HUES48 (cell line): ENCODE measurements at regions not wholly inside any gene's neighbourhood (a gene's known extent, or its start where the extent isn't known, plus 50 kb on each side); places are given as distances from the start of the nearest gene placed in this dataset.
"Not testable (repeated sequence)": the region's sequence is repeated elsewhere in the genome, so short reads cannot be mapped to it uniquely, and the experiment has no call there.

Experiments
- H3K27ac ChIP-seq: one replicate; pipeline ENCODE4 v1.7.0; 2013; ENCODE audit warnings: low read depth, low read length, inconsistent platforms
- H3K27me3 ChIP-seq: 2 replicates; pipeline ENCODE4 v1.6.1; 2013; ENCODE audit warnings: mild to moderate bottlenecking, low read length; ENCODE audit not compliant: control insufficient read depth, insufficient read depth
- H3K36me3 ChIP-seq: 2 replicates; pipeline ENCODE4 v1.6.1; 2013; ENCODE audit warnings: low read length; ENCODE audit not compliant: control insufficient read depth, insufficient read depth
- H3K4me1 ChIP-seq: 2 replicates; pipeline ENCODE4 v1.6.1; 2013; ENCODE audit warnings: mild to moderate bottlenecking, low read length; ENCODE audit not compliant: control insufficient read depth, insufficient read depth
- H3K4me3 ChIP-seq: 2 replicates; pipeline ENCODE4 v1.5.1; 2013; ENCODE audit warnings: mild to moderate bottlenecking, low read depth, low read length
- H3K9ac ChIP-seq: 2 replicates; pipeline ENCODE4 v1.6.1; 2013; ENCODE audit warnings: mild to moderate bottlenecking, low read depth, low read length, moderate library complexity
- H3K9me3 ChIP-seq: 2 replicates; pipeline ENCODE4 v1.6.1; 2013; ENCODE audit warnings: low read length; ENCODE audit not compliant: control insufficient read depth, insufficient read depth

DNA sequence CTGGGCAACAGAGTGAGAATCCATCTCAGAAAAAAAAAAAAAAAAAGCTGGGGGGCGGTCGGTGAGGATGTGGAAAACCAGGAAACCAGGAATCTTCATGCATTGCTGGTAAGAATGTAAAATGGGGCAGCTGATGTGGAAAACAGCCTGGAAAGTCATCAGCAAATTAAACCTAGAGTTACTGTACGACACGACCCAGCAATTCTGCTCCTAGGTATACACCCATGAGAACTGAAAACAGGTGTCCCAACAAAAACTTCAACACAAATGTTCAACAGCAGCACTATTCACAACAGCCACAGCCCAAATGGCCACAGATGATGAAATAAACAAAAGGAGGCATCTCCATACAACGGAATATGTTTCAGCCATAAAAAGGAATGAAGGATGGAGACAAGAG, 97.3 kb downstream of the NCOR2 start:
- no peak overlapping the region for H3K9ac ChIP-seq
- peaks cover 61% of the 10 kb centered on the region for H3K36me3 ChIP-seq
- H3K4me1 ChIP-seq, result no peaks in the 10 kb centered on the region
- no peak overlapping the region for H3K27ac ChIP-seq
- H3K4me3 ChIP-seq, result no peak overlapping the region
- 0 out of 2 replicates have a peak, but pooled peaks cover 4% of the 10 kb centered on the region for H3K9me3 ChIP-seq
- H3K27me3 ChIP-seq, result no peaks in the 10 kb centered on the region

DNA sequence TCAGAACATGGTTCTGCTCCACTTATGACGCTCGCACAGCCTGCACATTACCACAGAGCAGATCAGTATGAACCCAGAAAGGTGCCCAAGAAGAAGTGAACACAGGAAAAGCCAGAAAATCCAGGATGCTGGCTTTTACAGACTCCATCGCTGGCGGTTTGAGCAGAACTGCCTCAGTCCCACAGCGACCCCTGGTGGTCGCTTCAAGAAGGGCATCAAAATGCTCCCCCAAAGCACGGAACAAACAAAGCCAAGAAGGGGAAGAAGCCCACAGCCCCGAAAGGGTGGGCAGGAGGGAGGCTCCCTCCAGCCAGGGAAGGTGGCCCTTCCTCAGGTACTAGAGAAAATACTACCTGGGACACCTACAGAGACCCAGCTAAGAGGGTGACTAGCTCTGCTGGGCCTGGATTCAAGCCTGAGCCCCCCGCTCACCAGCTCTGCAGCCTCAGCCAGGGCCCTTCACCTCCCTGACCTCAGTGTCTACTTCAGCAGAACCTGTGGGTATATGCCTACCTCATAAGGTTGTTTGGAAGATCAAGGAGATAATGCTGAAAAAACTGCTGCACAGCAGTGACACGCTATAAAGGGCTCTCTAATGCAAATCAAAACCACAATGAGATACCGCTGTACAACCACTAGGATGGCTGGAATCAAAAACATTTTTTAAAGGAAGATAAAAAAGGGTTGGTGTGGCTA, 98.1 kb downstream of the NCOR2 start:
- Histone ChIP-seq H3K36me3 (peaks cover 64% of the 10 kb centered on the region), H3K9me3 (0 out of 2 replicates have a peak, but pooled peaks cover 6% of the 10 kb centered on the region), H3K4me3 (no peak overlapping the region), H3K4me1 (no peaks in the 10 kb centered on the region), H3K27ac (no peak overlapping the region), H3K9ac (no peak overlapping the region), H3K27me3 (no peaks in the 10 kb centered on the region)

DNA sequence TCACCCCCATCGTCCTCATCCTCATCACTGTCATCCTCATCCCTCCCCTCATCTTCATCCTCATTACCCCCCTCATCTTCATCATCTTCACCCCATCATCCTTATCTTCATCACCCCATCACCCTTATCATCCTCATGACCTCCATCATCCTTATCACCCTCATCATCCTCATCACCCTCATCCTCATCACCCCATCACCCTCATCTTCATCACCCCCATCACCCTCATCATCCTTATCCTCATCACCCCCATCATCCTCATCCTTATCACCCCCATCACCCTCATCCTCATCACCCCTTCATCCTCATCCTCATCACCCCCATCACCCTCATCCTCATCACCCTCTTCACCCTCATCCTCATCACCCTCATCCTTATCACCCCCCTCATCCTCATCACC, 99.9 kb downstream of the NCOR2 start:
- H3K4me3 ChIP-seq, H3K27me3 ChIP-seq, H3K27ac ChIP-seq, H3K9ac ChIP-seq, H3K4me1 ChIP-seq, H3K9me3 ChIP-seq: not testable (repeated sequence)
- H3K36me3 ChIP-seq, result peaks cover 55% of the 10 kb centered on the region

DNA sequence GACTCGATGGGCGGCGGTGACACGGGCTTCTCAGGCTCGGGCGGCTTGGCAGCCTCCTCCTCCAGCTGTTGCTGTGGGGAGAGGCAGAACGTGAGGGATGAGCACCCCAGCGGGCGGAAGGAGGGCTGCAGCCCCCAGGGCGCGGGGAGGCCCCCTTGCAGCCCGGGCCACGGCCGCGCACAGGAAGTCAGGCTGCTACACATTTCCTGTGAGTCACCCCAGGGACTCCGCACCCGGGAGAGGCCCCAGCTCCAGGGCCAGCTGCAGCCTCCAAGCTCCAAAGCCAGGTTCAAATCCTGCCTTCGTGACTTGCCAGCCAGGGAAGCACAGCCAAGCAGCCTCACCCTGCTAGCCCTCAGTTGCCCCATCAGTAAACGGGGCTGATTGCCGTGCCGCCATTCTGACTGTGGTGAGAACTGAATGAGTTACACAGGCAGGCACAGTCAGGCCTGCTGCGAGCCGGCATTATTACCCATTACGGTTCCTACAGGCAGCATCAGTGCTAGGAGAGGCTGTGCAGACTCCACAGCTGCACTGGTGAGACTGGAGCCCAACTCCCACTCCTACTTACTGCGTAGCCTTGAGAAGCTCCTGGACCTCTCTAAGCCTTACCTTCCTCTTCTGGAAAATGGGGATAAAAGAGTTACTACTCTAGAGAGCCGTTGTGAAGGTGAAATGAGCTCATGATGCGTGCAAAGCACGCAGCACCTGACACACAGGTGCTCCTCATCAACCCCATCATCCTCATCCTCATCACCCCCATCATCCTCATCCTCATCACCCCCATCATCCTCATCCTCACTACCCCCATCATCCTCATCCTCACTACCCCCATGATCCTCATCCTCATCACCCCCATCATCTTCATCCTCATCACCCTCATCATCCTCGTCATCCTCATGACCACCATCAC, 100.9 kb downstream of the NCOR2 start:
- H3K9me3 ChIP-seq, result 0 out of 2 replicates have a peak, but pooled peaks cover 3% of the 10 kb centered on the region
- no peak overlapping the region for H3K27ac ChIP-seq
- peaks cover 51% of the 10 kb centered on the region for H3K36me3 ChIP-seq
- H3K9ac ChIP-seq, result no peak overlapping the region
- H3K4me3 ChIP-seq, result no peak overlapping the region
- no peaks in the 10 kb centered on the region for H3K27me3 ChIP-seq
- H3K4me1 ChIP-seq, result no peaks in the 10 kb centered on the region

DNA sequence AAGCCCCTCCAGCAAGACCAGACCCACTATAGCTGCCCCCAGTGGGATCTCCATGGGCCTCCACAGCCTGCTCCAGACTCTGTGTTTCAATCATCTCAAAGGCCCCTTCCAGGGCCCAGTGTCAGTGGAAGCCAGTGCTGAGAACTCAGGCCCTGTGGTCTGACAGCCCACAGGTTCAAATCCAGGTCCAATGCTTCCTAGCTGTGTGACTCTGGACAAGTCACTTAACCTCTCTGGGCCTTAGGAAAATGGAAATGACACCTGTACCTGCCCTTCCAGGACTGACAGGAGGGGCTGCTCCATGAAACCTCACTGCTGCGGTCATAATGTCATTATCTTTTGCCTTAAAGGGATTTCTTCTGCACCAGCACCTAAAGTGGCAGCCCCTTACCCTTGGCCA, 101.9 kb downstream of the NCOR2 start:
- Histone ChIP-seq H3K4me1 (no peaks in the 10 kb centered on the region), H3K27ac (no peak overlapping the region), H3K9ac (no peak overlapping the region), H3K9me3 (0 out of 2 replicates have a peak, but pooled peaks cover 3% of the 10 kb centered on the region), H3K27me3 (no peaks in the 10 kb centered on the region), H3K36me3 (peaks cover 51% of the 10 kb centered on the region), H3K4me3 (no peak overlapping the region)

DNA sequence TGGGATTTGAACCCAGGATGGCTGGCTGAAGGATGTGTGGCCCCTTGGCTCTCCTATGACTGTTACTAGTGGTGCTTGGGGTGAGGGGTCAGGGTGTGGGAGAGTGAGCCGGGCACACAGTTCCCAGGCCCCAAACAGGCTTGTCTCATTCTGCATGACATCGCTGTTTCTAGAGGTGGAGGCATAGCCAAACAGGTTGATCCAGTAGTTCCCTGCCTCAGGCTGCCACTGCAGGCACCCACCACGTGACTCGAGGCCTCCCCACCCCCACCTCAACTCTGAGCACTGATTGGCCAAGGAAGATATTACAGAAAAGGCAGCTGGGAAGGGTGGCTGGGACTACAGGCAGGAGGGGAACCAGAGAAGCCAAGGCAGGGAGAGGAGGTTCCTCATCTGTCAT, 102.6 kb downstream of the NCOR2 start:
- 0 out of 2 replicates have a peak, but pooled peaks cover 3% of the 10 kb centered on the region for H3K9me3 ChIP-seq

DNA sequence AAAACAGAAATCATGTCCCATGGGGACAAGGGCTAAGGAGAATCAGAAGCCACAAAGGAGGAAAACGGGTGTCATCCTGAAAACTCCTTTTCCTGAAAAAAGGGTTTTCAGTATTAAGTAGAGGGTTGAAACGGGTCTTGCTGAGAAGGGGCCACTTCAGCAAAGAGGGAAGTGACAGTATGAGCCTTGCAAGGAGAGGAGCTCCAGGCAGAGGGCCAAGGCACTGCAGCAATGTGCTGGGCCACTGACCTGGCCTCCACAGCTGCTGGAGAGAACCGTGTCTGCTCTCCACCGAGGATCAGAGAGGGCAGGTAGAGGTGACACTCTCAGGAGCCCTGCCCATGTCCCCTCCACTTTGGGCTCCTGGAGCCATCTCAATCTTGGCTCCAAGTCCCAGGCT, 103.3 kb downstream of the NCOR2 start:
- Histone ChIP-seq H3K9ac (no peak overlapping the region), H3K36me3 (peaks cover 58% of the 10 kb centered on the region), H3K4me3 (no peak overlapping the region), H3K9me3 (0 out of 2 replicates have a peak, but pooled peaks cover 3% of the 10 kb centered on the region), H3K4me1 (no peaks in the 10 kb centered on the region), H3K27me3 (no peaks in the 10 kb centered on the region), H3K27ac (no peak overlapping the region)

More for the DNA sequence above, 102.6 kb downstream of the NCOR2 start:
- H3K9ac ChIP-seq, result no peak overlapping the region
- no peaks in the 10 kb centered on the region for H3K27me3 ChIP-seq
- H3K4me1 ChIP-seq, result no peaks in the 10 kb centered on the region
- no peak overlapping the region for H3K4me3 ChIP-seq
- peaks cover 53% of the 10 kb centered on the region for H3K36me3 ChIP-seq
- H3K27ac ChIP-seq, result no peak overlapping the region

DNA sequence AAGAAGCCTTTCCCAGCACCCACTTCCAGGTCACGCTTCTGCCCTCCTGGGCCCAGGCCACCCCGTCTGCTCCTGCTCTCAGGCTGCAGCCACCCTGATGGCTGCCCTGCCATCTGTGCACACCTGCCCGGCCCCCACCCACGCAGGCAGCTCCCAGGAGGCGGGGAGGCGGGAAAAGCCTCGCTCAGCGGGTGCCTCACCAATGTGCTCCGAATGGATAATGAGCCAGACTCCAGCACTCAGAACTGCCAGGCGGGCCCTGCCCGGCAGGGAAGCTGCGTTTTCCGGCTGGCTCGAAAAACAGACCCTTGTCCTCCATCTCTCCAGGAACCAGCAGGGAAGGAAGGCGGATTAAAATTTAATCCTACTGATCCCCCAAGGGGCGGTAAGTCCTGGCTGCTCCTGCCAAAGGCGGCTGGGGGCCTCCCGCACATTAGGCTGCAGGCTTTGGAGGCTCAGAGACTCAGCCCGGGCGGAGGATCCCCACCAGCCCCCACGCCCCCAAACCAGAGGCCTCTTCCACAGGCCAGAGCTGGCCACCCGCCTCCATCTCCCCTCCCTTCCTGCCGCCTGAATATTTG, 104.0 kb downstream of the NCOR2 start:
- H3K27ac ChIP-seq, result peak overlapping the region; percentile 37
- H3K27me3 ChIP-seq, result no peaks in the 10 kb centered on the region
- H3K36me3 ChIP-seq, result peaks cover 58% of the 10 kb centered on the region
- no peak overlapping the region for H3K9ac ChIP-seq
- H3K4me1 ChIP-seq, result no peaks in the 10 kb centered on the region
- no peak overlapping the region for H3K4me3 ChIP-seq
- 0 out of 2 replicates have a peak, but pooled peaks cover 3% of the 10 kb centered on the region for H3K9me3 ChIP-seq

DNA sequence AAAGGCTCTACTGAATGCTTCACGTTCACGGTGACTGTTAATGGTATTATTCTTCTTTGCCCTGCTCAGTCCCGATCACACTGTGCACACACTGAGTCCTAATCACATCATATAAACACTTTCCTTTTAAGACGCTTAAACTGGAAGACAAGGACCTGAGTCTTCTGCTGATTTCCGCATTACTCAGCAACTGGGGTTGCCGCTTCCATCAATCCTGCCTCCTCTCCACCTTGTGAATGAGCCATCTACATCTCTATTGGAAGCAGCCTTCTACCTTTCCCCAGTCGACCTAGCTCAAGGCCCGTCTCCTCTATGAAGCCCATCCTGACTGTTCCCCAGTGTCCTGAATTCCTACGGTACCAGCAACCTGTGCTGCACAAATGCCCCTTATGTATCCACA, 104.7 kb downstream of the NCOR2 start:
- H3K27me3 ChIP-seq, result no peaks in the 10 kb centered on the region
- no peak overlapping the region for H3K9ac ChIP-seq
- H3K27ac ChIP-seq, result peak overlapping the region; percentile 37
- H3K4me1 ChIP-seq, result no peaks in the 10 kb centered on the region
- no peak overlapping the region for H3K4me3 ChIP-seq
- 0 out of 2 replicates have a peak, but pooled peaks cover 3% of the 10 kb centered on the region for H3K9me3 ChIP-seq
- peaks cover 58% of the 10 kb centered on the region for H3K36me3 ChIP-seq

DNA sequence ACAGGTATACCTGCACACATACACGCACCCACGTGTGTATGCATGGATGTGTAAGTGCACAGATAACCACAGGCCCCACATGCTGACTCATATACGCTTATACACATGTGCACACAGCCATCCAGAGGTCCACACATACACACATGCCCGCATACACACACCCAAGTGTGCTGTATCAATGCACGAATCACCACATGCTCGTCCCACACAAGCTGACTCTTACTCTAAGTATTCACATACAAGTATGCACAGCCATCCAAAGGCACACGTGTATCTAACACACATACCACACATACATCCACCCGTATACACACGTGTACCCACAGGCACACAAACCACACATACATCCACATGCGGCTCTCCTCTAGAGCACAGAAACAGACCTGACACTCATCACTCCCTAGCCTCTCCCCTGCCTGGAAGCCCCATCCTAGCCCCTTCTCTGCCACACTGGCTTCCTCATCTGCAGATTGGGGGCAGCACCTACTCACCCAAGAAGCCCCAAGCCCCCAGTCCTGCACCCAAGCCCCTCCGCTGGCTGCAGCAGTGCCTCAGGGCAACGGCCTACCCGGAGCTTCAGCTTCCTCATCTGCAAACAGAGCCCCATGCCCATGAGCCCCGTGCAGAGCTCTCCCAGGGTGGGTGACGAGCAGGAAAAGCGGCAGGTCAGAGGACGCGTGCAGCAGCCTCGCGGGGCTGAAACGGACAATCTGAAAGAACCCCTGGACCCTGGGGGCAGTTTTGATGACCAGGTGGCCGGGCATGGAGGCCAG, 105.4 kb downstream of the NCOR2 start:
- Histone ChIP-seq H3K36me3 (peaks cover 58% of the 10 kb centered on the region), H3K4me3 (no peak overlapping the region), H3K27ac (no peak overlapping the region), H3K9ac (no peak overlapping the region), H3K4me1 (no peaks in the 10 kb centered on the region), H3K27me3 (no peaks in the 10 kb centered on the region), H3K9me3 (0 out of 2 replicates have a peak, but pooled peaks cover 3% of the 10 kb centered on the region)
